Raji (cell line): ENCODE measurements at regions not wholly inside any gene's neighbourhood (a gene's known extent, or its start where the extent isn't known, plus 50 kb on each side); places are given as distances from the start of the nearest gene placed in this dataset.

Source experiments
- POLR2A ChIP-seq: IDR thresholded peaks from 2 replicates; pipeline ENCODE4 v1.6.1; 2011; ENCODE audit warnings: low read depth, low read length, control low read depth; ENCODE audit not compliant: insufficient read depth

DNA sequence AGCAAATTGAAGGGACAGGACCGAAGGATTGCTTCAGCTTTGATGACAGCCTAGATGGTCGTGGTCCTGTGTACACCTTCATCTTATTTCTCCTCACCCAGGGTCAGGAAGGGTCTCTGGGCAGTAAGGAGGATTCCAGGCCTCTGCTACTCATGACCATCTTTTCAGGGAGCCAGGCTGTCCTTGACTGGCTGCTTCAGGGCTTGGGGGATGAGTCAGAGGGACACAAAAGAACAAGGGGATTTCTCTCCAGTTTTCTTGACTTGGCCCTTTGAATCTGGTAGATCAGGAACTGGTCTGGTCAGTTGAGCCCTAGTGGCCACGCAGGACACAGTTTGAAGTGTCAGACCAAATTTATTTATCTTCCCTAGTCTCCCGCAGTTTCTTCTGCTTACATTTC is 402.1 kb upstream of the CHD6 start:
- no peak for TF ChIP-seq POLR2A

GRCh38 chr20:42018979-42019378 is 400.8 kb upstream of the CHD6 start:
- no peak for TF ChIP-seq POLR2A

- TF ChIP-seq POLR2A: no peak
These were observed 391.9 kb upstream of the CHD6 start for GRCh38 chr20:42010090-42010489.

- no peak for TF ChIP-seq POLR2A
These were observed 389.1 kb upstream of the CHD6 start for GRCh38 chr20:42007251-42007650.

GRCh38 chr20:42005211-42005610 is 387.0 kb upstream of the CHD6 start:
- TF ChIP-seq POLR2A: no peak

GRCh38 chr20:42003380-42003779 is 385.2 kb upstream of the CHD6 start:
- TF ChIP-seq POLR2A: no peak

DNA sequence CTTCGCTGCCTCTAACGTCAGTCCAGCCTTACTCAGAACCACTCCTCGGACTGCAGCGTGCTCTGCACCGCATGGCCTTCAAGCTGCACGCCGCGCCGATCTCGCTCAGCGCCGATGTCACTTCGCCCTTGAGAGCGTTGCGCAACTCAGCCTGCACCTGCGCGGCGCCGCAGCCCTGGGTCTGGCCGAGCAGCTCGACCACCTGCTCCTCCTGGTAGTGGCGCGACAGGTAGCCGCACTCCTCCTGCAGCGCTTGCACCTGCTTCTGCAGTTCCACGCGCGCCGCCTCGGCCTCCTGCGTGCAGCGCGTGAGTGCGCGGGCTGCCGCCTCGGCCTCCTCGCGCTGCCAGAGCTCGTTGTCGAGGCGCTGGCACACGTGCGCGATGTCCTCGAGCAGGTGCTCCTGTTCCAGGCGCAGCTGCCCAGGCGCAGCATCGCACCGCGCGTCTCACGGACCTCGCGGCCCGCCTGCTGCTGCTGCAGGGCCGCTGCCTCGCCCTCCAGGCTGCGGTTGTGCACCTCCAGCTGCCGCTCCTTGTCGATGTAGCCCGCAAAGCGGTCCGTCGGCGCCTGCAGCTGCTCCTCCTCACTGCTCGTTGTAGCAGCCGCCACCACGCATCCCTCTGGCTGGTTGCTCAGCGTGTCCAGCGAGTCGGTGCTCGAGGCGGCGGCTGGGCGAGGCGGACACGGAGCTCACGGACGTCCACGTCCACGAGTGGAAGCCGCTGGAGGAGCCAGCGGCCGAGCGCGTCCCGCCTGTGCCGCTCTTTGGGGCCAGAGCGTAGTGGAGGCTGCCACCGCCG is 380.6 kb upstream of the CHD6 start:
- no peak for TF ChIP-seq POLR2A

GRCh38 chr20:41996951-41997350 is 378.8 kb upstream of the CHD6 start:
- no peak for TF ChIP-seq POLR2A

DNA sequence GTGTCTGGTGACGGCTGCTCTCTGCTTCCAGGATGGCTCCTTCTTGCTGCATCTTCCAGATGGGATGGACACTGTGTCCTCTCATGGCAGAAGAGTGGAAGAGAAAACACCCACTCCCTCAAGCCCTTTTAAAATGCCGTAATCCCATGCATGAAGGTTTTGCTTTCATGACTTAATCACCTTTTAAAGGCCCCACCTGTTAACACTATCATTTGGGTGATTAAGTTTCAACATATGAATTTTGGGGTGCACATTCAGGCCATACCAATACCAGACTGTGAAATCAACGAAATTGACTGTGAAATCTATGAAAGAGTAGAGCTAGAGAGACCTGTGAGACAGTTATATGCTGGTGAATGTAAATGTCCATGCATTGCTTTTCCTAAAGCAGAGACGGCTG is 374.3 kb upstream of the CHD6 start:
- no peak for TF ChIP-seq POLR2A

DNA sequence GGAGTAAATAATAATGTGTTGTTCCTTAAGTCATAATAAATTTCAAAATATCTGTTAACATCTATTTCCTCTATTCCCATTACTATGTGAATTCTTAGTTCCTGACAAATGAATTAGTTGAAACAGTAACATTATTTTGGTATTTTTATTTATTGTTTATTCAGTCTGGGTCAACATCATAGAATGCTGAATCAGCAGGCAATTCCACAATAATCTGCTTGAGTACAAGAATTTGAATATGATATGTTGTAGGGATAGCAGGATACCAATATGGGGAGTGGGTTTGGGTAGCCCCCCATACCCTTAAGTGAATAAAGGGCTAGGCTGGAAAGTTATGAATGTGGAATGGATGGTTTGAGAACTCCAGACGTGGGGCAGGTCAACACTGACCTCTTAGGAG is 373.2 kb upstream of the CHD6 start:
- no peak for TF ChIP-seq POLR2A

GRCh38 chr20:41989935-41990635 is 371.9 kb upstream of the CHD6 start:
- no peak for TF ChIP-seq POLR2A

- TF ChIP-seq POLR2A: no peak
These were observed 371.0 kb upstream of the CHD6 start for GRCh38 chr20:41989039-41989679.

- no peak for TF ChIP-seq POLR2A
These were observed 365.9 kb upstream of the CHD6 start for GRCh38 chr20:41984031-41984430.

- TF ChIP-seq POLR2A: no peak
These were observed 365.0 kb upstream of the CHD6 start for GRCh38 chr20:41983159-41983558.

DNA sequence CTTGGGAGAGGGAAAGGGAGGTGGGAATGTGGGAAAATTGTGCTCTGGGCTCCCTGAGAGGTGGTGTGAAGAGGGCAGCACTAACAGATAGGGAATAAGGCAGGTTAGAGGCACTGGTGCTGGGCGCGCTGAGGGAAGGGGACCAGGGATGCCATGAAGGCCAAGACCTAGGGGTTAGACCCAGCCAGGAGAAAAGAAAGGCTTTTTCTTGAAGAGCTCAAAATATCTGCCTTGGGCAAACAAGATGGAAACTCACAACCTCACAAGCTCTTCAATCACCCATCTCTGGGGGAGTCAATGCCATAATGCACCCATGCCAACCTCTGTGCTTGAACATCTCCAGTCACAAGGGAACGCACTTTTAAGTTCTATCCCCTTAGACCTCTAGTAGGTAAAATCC is 363.6 kb upstream of the CHD6 start:
- TF ChIP-seq POLR2A: no peak

- TF ChIP-seq POLR2A: no peak
These were observed 360.7 kb upstream of the CHD6 start for GRCh38 chr20:41978875-41979274.
